ENCODE measurements at regions not wholly inside any gene's neighbourhood (a gene's known extent, or its start where the extent isn't known, plus 50 kb on each side); places are given as distances from the start of the nearest gene placed in this dataset.
"Not testable (repeated sequence)": the region's sequence is repeated elsewhere in the genome, so short reads cannot be mapped to it uniquely, and the experiment has no call there.

- no peak for DNase-seq
Measured at GRCh38 chr12:92987362-92987761, 58.3 kb upstream of the EEA1 start.

- DNase-seq = peak; percentile 58
Measured at GRCh38 chr12:92987846-92988621, 58.9 kb upstream of the EEA1 start.

GRCh38 chr12:92988622-92989130, 59.6 kb upstream of the EEA1 start:
- DNase-seq = no peak

DNA sequence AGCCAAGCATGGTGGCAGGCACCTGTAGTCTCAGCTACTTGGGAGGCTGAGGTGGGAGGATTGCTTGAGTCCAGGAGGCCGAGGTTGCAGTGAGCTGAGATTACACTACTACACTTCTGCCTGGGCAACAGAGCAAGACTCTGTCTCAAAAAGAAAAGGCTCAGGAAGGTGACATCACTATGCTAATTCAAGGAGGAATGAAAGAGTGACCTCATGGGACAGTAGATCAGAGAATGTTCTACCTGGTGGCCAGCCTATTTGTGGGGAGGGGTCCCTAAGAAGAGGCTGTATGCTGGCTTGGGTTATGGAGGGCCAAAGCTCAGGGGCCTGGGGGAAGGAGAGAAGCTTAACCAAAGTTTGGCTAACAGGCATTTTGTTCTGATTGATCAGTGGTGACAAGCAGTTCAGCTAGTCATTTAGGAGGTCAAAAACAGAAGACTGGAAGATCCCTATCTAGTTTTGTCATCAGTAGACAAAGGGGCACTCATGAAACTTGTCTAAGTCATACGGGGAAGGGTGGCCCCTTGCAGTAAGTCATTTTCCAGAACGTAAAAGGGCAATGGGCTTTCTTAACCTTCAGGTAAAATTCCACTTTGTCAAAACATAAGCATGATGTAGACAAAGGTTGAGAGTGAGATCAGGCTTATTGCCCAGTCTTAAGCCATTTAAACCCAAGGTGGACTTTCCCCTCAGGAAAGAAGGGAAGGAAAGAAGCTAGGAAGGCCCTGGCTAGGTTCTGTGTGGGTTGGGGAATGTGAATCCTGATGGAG, 60.8 kb upstream of the EEA1 start:
- peak; percentile 39 for DNase-seq

DNA sequence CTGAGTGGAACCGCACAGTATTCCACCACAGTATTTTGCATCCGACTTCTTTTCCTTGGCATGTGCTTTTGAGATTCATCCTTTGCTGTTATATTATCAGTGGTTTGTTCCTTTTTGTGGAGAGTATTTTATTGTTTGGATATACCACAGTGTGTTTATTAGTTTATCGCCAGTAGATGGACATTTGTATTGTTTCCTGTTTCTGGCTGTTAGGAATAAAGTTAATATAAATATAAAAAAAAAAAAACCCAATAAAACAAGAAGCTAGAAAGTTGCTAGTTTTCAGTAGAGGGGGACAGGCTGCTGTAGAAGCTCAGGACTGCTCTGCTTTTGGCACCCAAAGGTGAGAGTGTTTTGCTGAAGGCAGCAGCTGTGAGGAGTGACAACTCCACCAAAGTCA, 62.0 kb upstream of the EEA1 start:
- no peak for DNase-seq

- DNase-seq = no peak
Measured at GRCh38 chr12:92992041-92992440, 62.9 kb upstream of the EEA1 start.

DNA sequence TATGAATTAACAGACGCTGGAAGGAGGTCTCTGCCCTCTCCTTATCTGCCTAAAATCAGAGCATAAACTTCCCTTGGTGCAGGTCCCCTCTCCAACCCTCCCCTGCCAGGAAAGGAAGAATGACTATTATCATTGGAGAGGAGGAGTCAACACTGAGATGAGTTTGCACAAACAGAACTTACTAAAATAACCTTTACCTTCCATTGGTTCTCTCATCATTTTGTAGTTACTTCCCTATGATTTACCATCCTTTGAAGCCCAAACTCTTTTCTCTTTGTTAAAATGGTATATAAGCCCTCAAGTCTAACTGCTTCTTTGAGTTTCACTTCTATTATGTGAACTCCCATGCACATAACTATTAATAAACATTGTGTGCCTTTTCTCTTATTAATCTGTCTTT, 64.2 kb upstream of the EEA1 start:
- DNase-seq = no peak

DNA sequence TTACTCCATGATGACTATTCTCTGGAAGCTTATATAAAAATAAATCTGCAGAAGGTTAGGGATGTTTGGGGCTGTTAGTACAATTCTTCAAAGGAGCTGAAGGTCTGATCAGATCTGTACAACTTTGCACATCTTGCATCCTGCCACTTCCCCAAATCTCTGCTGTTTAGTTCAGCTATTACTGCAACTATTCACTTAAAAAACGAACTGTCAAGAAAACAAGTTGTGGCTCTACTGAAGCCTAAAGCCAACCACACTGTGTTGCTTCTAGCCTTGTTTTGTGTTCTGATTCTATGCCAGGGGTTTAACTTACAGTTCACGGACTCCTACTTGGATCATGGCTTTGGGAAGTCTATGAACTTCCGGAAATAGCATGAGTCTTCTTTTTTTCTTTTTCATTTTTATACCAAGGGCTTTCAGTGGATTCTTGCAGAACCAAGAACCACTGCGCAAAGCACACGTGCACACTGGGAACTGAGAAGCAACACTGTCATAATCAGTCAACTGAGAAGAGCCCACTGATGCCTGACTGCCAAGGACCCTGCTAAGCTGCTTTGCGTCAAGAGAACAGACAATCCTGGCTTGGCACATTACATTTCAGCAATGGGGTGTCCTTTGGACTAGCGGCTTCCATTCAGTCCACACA, 66.3 kb upstream of the EEA1 start:
- DNase-seq = no peak

DNA sequence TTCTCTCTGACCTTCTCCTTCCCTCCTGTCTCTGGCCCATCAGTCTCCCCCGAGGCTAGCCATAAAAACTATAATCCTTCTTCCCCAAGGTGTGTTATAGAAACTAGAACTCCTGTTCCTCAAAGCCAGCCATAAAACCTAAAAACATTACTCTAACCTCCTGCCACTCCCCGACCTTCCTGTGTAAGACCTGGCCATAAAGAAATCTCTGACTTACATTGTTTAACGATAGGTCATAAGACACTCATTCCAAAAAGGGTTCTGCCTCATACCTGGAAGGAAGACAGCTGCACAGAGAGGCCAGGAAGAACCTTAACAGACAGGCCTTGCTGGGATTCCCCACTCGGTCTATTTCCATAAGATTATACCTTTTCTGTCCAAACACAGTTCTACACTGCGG, 70.9 kb upstream of the EEA1 start:
- no peak for DNase-seq

DNA sequence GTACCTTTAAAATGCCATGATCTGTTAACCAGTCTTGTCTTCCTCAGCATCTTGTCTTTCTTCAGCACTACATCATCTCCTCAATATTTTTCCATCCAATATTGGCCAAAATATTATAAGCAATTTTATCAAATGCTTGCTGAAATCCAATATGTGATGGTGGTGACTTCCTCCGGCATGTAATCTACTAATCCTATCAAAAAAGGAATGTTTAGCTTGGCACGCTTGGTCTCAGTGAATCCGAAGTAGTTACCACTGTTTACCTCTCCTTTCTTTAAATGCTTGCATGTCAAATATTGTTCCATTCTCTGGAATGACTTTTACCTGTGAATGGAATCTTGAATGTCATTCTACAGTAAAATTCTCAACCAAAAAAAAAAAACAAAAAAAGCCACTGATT, 72.3 kb upstream of the EEA1 start:
- no peak for DNase-seq

DNA sequence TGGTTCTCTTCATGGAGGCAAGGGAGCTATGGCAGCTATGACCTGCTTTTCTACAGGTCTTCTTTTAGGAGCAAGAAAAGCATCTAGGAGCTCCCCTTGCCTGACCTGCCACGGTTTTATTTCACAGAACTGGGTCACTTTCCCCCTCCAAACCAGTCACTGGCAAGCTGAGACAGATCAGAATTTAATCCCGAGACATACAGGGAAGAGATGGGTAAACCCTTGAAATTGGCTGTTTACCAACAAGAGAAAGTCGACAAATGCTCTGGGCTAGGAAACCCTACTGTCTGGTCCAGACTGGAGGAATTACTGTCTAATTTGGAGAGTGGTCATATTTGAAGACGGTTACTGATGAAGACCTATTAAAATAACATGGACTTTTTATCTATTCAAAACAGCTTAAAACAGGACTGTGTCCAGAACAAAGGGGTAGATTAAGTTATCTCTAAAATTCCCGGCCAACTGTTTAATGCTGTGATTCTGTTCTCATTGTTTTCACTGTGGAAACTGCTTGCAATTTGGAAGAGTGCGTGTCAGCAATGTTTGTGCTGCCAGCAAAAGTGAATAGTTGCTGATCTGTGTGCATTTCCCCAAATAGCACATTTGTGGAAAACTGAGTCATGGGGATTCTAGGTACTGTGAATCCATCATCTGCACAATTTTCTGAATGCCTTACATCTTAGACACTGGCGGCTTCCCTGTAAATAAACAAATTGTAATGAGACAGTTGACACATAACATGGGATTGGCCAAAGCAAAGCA, 73.4 kb upstream of the EEA1 start:
- no peak for DNase-seq

GRCh38 chr12:93003531-93004239, 74.6 kb upstream of the EEA1 start:
- DNase-seq = no peak

- no peak for DNase-seq
Measured at GRCh38 chr12:93005928-93006392, 76.9 kb upstream of the EEA1 start.

GRCh38 chr12:93006471-93007208, 77.5 kb upstream of the EEA1 start:
- no peak for DNase-seq

DNA sequence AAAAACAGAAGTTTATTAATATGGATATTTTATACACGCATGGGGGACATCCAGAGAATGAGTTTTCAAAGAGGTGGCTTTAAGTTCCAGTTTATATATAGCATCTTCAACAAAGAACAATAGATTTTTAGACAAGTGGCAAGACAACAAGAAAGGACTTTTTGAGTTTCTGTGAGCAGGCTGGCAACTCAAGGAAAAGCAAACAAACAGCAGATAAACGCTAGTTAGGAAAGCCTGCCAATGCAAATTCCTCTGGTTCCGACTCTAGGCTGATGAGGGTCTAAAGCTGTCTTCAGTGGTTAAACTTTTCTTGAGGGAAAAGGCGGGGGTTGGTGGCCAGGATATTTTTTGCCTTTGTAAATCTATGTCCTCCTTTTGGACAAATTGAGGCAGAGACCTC, 78.4 kb upstream of the EEA1 start:
- DNase-seq = no peak

DNA sequence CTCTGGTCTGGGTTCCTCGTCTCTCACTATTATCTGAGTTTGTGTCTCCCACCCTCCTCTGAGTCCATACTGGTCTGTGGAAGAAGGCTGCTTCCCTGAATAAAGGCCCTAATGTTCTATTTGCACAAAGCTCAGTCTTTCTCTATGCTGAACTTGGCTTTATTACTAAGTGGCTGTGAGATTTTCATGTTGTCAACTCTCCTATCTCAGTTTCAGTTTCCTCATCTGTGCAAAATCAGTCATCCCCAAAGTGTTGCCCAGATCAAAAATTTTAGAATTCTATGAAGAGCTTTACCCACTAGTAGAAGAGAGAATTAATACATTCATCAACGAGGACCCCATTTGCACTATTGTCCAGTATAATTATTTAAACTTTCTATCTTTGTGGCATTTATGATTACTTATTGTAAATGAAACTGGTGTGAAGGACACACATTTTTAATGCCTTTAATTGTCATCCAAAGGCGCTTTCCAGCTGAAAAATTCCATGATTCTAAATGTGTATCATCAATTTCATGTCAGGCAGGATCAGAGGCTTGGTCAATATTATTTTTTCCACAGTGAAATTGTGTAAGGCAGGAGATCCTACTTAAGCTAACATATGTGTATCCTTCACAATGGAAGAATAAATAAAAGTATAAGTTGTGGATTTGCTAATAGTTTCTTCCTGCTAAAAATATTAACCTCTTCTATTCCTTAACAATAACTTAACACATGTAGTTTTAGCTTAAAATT, 79.1 kb upstream of the EEA1 start:
- DNase-seq = no peak

- not testable (repeated sequence) for DNase-seq
Measured at GRCh38 chr12:93008880-93009279, 79.8 kb upstream of the EEA1 start.

- DNase-seq = no peak
Measured at GRCh38 chr12:93009533-93009932, 80.4 kb upstream of the EEA1 start.

GRCh38 chr12:93010461-93010860, 81.4 kb upstream of the EEA1 start:
- DNase-seq = no peak

DNA sequence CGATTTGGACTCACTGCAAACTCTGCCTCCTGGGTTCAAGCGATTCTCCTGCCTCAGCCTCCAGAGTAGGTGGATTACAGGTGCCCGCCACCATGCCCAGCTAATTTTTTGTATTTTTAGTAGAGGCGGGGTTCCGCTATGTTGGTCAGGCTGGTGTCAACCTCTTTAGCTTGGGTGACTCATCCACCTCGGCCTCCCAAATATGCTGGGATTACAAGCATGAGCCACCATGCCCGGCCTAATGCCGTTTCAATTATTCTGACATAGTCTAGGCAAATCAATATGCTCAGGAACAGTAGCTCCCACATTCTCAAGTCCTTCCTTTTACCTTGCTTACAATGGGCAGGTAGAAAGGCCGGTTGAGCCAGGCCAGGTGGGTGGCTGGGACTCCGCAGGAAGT, 82.0 kb upstream of the EEA1 start:
- DNase-seq = no peak
